SK-N-SH treated with all-trans-retinoic acid at 6 μM for 48 hours (cell line): ENCODE measurements at regions not wholly inside any gene's neighbourhood (a gene's known extent, or its start where the extent isn't known, plus 50 kb on each side); places are given as distances from the start of the nearest gene placed in this dataset.

ENCODE experiments used
- ATAC-seq: fragments of 200-7000 bp; cut with Tn5 transposase; 3 replicates; pipeline ENCODE4 v1.9.1; 2020; ENCODE audit warnings: mild to moderate bottlenecking, moderate library complexity
- ARNTL ChIP-seq: fragments of 450-650 bp; formaldehyde crosslinking; IDR thresholded peaks from 2 replicates; pipeline ENCODE4 v1.5.0; 2020; ENCODE audit warnings: low read depth, mild to moderate bottlenecking, moderate library complexity, borderline replicate concordance
- BACH2 ChIP-seq: fragments of 250-450 bp; sonication (Bioruptor Pico); IDR thresholded peaks from 2 replicates; pipeline ENCODE4 v1.9.0; 2021; ENCODE audit warnings: mild to moderate bottlenecking, borderline replicate concordance
- CREB5 ChIP-seq: fragments of 250-450 bp; sonication (Bioruptor Pico); IDR thresholded peaks from 2 replicates; pipeline ENCODE4 v1.5.1; 2020; ENCODE audit warnings: low read depth, mild to moderate bottlenecking, moderate library complexity
- CSDC2 ChIP-seq: fragments of 250-450 bp; sonication (Bioruptor Pico); IDR thresholded peaks from 2 replicates; pipeline ENCODE4 v1.5.0; 2020; ENCODE audit warnings: mild to moderate bottlenecking, moderate library complexity
- CSRNP3 ChIP-seq: fragments of 250-450 bp; sonication (Bioruptor Pico); IDR thresholded peaks from 2 replicates; pipeline ENCODE4 v1.5.1; 2021; ENCODE audit warnings: mild to moderate bottlenecking, moderate library complexity
- ESRRG ChIP-seq: fragments of 250-450 bp; sonication (Bioruptor Pico); IDR thresholded peaks from 2 replicates; pipeline ENCODE4 v1.6.1; 2021; ENCODE audit warnings: mild to moderate bottlenecking
- GLIS3 ChIP-seq: fragments of 250-450 bp; sonication (Bioruptor Pico); IDR thresholded peaks from 2 replicates; pipeline ENCODE4 v1.5.0; 2020; ENCODE audit warnings: mild to moderate bottlenecking, moderate library complexity
- ISL1 ChIP-seq: fragments of 250-450 bp; sonication (Bioruptor Pico); IDR thresholded peaks from 2 replicates; pipeline ENCODE4 v2.1.2; 2022; ENCODE audit warnings: mild to moderate bottlenecking, moderate library complexity
- OSR1 ChIP-seq: fragments of 250-450 bp; sonication (Bioruptor Pico); IDR thresholded peaks from 2 replicates; pipeline ENCODE4 v1.8.0; 2022; ENCODE audit warnings: moderate library complexity, mild to moderate bottlenecking, inconsistent platforms
- POU6F1 ChIP-seq: fragments of 250-450 bp; sonication (Bioruptor Pico); IDR thresholded peaks from 2 replicates; pipeline ENCODE4 v1.8.0; 2021; ENCODE audit warnings: low read depth, mild to moderate bottlenecking, moderate library complexity, borderline replicate concordance
- PPARA ChIP-seq: fragments of 250-450 bp; sonication (Bioruptor Pico); IDR thresholded peaks from 2 replicates; pipeline ENCODE4 v1.5.0; 2020; ENCODE audit warnings: mild to moderate bottlenecking, borderline replicate concordance
- RARB ChIP-seq: fragments of 250-450 bp; sonication (Bioruptor Pico); IDR thresholded peaks from 2 replicates; pipeline ENCODE4 v1.8.0; 2021; ENCODE audit warnings: mild to moderate bottlenecking, moderate library complexity
- SNAI2 ChIP-seq: fragments of 250-450 bp; sonication (Bioruptor Pico); IDR thresholded peaks from 2 replicates; pipeline ENCODE4 v1.5.0; 2020; ENCODE audit warnings: mild to moderate bottlenecking, moderate library complexity
- TCF4 ChIP-seq: fragments of 250-450 bp; sonication (Bioruptor Pico); IDR thresholded peaks from 2 replicates; pipeline ENCODE4 v1.8.0; 2021; ENCODE audit warnings: mild to moderate bottlenecking, moderate library complexity, borderline replicate concordance
- TOX ChIP-seq: fragments of 250-450 bp; sonication (Bioruptor Pico); IDR thresholded peaks from 2 replicates; pipeline ENCODE4 v1.8.0; 2021; ENCODE audit warnings: mild to moderate bottlenecking, moderate library complexity, borderline replicate concordance
- ZC3H10 ChIP-seq: fragments of 250-450 bp; sonication (Bioruptor Pico); IDR thresholded peaks from 2 replicates; pipeline ENCODE4 v1.5.1; 2021; ENCODE audit warnings: mild to moderate bottlenecking, moderate library complexity
- ZNF565 ChIP-seq: fragments of 450-650 bp; formaldehyde crosslinking; conservative IDR thresholded peaks from 2 replicates; pipeline ENCODE4 v1.5.0; 2020; ENCODE audit warnings: low read depth, mild to moderate bottlenecking, moderate library complexity
- ZNF70 ChIP-seq: fragments of 450-650 bp; formaldehyde crosslinking; IDR thresholded peaks from 2 replicates; pipeline ENCODE4 v1.5.0; 2020; ENCODE audit warnings: mild to moderate bottlenecking, moderate library complexity
- ZNF8 ChIP-seq: fragments of 450-650 bp; formaldehyde crosslinking; IDR thresholded peaks from 2 replicates; pipeline ENCODE4 v1.5.0; 2020; ENCODE audit warnings: mild to moderate bottlenecking, moderate library complexity
- TF ChIP-seq, protein P1 (sequence below): fragments of 250-450 bp; sonication (Bioruptor Pico); IDR thresholded peaks from 2 replicates; pipeline ENCODE4 v1.8.0; 2020; ENCODE audit warnings: mild to moderate bottlenecking, moderate library complexity, borderline replicate concordance
- TF ChIP-seq, protein P2 (sequence below): fragments of 250-450 bp; sonication (Bioruptor Pico); IDR thresholded peaks from 2 replicates; pipeline ENCODE4 v1.5.0; 2020; ENCODE audit warnings: mild to moderate bottlenecking, moderate library complexity

DNA sequence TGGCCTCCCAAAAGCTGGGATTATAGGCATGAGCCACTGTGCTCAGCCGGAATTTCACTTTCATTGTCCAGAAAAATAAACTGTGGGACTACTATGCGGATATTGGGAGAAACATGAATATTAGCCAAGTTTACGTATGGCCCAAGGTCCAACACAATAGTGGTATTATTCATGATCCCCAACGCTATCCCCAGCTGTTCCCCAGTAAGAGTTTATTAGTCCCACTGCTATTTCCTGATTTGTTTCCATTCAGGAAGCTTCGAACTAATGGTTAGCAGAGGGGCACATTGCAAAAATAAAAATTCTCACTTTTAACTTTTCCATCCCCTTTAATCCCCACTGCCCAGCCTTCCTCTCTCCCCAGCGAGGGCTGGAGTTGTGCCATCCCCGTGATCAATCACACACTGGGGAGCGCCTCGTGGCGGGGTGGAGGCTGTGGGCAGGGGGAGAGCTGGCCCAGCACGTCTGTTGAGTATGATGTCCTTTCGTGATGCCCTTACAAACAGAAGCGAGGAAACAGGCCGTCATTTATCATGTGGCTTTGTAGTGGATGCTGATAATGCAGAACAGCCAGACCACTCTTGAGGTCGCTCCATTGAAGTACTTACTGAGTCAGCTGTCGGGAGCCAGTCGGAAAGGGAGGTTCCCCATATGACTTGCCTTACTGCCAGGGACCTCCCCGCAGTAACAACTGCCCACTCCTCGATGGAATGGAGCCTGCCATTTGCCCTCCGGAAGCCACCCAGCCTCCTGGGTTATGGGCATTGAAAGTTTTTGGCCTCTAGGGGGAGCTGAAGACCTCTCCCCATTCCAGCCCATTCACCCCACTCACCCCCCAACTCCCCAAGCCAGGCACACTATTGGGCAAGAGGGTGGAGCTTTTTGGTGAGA, 117.0 kb downstream of the KDR start:
- TF ChIP-seq TOX (CRISPR knock-in tag) (no peak), GLIS3 (CRISPR knock-in tag) (no peak), CREB5 (CRISPR knock-in tag) (no peak), ZC3H10 (CRISPR knock-in tag) (no peak), ZNF70 (no peak), ARNTL (CRISPR knock-in tag) (no peak)
- TF ChIP-seq, protein P1, sequence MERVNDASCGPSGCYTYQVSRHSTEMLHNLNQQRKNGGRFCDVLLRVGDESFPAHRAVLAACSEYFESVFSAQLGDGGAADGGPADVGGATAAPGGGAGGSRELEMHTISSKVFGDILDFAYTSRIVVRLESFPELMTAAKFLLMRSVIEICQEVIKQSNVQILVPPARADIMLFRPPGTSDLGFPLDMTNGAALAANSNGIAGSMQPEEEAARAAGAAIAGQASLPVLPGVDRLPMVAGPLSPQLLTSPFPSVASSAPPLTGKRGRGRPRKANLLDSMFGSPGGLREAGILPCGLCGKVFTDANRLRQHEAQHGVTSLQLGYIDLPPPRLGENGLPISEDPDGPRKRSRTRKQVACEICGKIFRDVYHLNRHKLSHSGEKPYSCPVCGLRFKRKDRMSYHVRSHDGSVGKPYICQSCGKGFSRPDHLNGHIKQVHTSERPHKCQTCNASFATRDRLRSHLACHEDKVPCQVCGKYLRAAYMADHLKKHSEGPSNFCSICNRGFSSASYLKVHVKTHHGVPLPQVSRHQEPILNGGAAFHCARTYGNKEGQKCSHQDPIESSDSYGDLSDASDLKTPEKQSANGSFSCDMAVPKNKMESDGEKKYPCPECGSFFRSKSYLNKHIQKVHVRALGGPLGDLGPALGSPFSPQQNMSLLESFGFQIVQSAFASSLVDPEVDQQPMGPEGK (CRISPR knock-in tag) = no peak
- peak; percentile 38; the same call in 2 of the 3 replicates for ATAC-seq

DNA sequence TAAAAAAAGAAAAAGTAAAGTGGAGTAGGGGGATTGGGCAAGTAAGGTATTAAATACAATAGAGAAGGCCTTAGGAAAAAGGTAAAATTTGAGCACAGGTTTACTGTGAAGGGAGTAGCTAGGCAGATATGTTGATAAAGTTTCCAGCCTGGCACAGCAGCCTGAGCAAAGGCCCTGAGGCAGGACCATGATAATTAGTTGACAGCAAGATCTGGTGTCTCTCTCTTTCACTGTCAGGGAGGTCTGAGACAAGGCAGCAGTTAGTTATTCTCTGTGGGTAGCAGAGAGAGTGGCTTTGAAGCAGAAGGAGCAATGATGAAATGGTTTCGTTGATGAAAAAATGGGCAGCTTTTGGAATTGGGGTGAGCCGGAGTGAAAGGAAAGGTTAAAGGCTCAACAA, 119.5 kb downstream of the KDR start:
- ATAC-seq = no peak
- TF ChIP-seq ZC3H10 (CRISPR knock-in tag) (no peak), PPARA (CRISPR knock-in tag) (no peak), TCF4 (CRISPR knock-in tag) (no peak), ZNF565 (CRISPR knock-in tag) (no peak), ISL1 (CRISPR knock-in tag) (no peak), ESRRG (CRISPR knock-in tag) (no peak), TOX (CRISPR knock-in tag) (no peak), SNAI2 (CRISPR knock-in tag) (no peak), ZNF70 (no peak), OSR1 (CRISPR knock-in tag) (no peak), CSDC2 (CRISPR knock-in tag) (no peak)
- TF ChIP-seq, protein P2, sequence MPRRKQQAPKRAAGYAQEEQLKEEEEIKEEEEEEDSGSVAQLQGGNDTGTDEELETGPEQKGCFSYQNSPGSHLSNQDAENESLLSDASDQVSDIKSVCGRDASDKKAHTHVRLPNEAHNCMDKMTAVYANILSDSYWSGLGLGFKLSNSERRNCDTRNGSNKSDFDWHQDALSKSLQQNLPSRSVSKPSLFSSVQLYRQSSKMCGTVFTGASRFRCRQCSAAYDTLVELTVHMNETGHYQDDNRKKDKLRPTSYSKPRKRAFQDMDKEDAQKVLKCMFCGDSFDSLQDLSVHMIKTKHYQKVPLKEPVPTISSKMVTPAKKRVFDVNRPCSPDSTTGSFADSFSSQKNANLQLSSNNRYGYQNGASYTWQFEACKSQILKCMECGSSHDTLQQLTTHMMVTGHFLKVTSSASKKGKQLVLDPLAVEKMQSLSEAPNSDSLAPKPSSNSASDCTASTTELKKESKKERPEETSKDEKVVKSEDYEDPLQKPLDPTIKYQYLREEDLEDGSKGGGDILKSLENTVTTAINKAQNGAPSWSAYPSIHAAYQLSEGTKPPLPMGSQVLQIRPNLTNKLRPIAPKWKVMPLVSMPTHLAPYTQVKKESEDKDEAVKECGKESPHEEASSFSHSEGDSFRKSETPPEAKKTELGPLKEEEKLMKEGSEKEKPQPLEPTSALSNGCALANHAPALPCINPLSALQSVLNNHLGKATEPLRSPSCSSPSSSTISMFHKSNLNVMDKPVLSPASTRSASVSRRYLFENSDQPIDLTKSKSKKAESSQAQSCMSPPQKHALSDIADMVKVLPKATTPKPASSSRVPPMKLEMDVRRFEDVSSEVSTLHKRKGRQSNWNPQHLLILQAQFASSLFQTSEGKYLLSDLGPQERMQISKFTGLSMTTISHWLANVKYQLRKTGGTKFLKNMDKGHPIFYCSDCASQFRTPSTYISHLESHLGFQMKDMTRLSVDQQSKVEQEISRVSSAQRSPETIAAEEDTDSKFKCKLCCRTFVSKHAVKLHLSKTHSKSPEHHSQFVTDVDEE (CRISPR knock-in tag) = no peak

GRCh38 chr4:55004831-55005230, 120.6 kb downstream of the KDR start:
- ATAC-seq = no peak
- no peak for TF ChIP-seq CSDC2 (CRISPR knock-in tag)
- TF ChIP-seq PPARA (CRISPR knock-in tag) = no peak
- no peak for TF ChIP-seq RARB
- no peak for TF ChIP-seq ZNF565 (CRISPR knock-in tag)
- no peak for TF ChIP-seq TCF4 (CRISPR knock-in tag)
- no peak for TF ChIP-seq POU6F1 (CRISPR knock-in tag)
- no peak for TF ChIP-seq ZC3H10 (CRISPR knock-in tag)
- no peak for TF ChIP-seq BACH2 (CRISPR knock-in tag)
- TF ChIP-seq ZNF70 = no peak
- TF ChIP-seq ZNF8 = no peak
- TF ChIP-seq CSRNP3 (CRISPR knock-in tag) = no peak
- TF ChIP-seq TOX (CRISPR knock-in tag) = no peak
